GM19239 (cell line): ENCODE measurements at regions not wholly inside any gene's neighbourhood (a gene's known extent, or its start where the extent isn't known, plus 50 kb on each side); places are given as distances from the start of the nearest gene placed in this dataset.

Source experiments
- DNase-seq: peaks from one replicate; pipeline ENCODE4 v3.0.0; 2011; ENCODE audit warnings: low spot score; ENCODE audit not compliant: insufficient read length
- FAIRE-seq: peaks from 2 replicates; lab custom pipeline; 2011; peaks lifted over from hg19 to GRCh38; lab: Jason Lieb, UNC

DNA sequence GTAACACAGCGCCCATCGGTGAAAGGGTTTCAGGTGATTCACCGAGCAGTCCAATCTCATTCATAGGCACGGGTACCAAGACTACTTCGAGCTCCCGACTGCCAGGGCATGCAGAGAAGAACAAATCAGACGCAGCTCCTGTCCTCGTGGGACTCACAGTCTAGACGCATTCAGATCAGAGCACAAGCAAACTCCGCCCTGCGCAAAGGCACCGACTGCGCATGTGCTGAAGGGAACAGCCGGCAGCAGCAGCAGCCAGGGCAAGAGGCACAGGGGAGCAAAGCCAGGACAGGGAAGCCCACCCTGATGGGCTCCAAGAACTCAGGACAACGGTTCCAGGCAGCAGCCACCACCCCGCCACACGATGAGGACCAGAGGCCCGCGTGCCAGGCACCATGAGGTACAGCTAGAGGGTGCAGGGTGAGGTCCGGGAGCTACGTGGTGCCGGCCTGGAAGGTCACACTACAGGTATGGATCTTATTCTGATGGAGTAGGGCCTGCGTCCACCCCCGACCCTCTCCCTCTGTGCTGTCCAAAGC is 315.7 kb downstream of the FOXL1 start:
- DNase-seq (no peak), FAIRE-seq (no peak)

DNA sequence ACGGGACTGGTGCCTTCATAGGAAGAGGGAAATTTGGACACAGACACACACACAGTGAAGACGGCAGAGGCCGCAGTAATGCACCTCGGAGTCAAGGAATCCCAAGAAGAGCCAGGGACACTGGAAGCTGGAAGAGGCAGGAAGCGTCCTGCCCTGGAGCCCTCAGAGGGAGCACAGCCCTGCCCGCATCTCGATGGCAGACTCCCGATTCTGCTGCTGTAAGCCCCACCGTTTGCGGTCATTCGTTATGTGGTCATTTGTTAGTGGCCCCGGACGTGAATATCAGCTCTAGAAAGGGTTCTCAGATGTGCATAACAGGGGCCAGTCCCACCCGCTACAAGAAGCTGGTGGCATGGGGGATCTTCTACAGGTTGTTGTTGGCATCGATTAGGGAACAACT is 316.6 kb downstream of the FOXL1 start:
- FAIRE-seq (no peak), DNase-seq (no peak)

DNA sequence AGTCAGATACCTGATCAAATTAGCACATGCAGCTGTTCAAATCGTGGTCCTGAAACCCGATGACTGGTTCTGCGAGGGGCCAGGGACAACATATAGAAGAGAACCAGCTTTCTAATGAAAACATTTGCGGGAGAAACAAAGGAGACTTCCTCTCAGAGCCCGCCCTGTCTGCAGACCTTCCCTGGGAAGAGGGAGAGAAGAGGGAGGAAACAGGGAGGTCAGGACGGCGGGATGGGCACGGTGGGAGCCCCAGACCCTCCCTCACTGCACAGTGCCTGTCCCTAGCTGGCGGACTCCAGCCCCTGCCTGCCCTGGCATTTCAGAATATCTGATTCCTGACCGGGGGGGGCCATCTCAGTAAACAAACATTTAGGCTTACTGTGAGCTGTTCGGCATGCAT is 317.3 kb downstream of the FOXL1 start:
- DNase-seq (no peak), FAIRE-seq (no peak)

DNA sequence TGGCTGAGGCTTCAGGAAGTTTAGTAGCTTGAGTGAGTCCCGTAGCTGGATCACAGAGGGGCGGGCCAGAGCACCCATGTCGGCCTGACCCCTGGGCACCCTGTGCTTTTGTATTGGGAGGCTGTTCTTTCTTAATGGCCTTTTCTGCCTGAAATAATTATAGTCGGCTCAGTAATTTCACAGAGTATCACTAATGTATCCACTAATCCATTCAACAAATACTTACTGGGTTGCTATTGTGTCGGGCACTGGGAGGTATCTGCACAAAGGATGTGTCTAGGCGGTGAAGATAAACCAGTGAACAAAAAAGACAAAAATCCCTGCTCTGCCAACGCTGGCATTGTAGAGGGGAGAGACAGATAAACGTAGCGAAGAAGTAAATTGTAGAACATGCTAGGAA is 318.6 kb downstream of the FOXL1 start:
- DNase-seq = no peak
- FAIRE-seq = no peak

DNA sequence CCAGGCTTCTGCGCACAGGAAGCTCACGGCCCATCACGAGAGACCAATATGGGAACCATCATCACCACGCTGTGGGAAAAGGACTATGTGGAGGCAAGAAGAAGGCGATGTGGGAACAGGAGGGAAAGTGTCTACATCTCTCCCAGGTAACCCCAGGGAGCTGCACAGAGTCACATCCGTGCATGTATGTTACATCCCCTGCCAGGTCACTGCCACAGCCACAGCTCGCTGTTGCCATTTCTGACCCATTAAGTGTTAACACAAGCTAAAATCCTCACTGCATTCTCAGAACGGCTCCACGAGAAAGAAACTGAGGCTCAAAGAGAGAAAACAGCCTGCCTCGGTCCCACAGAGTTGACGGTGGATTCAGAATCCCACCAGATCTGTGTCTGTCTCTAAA is 319.1 kb downstream of the FOXL1 start:
- FAIRE-seq (no peak), DNase-seq (no peak)

DNA sequence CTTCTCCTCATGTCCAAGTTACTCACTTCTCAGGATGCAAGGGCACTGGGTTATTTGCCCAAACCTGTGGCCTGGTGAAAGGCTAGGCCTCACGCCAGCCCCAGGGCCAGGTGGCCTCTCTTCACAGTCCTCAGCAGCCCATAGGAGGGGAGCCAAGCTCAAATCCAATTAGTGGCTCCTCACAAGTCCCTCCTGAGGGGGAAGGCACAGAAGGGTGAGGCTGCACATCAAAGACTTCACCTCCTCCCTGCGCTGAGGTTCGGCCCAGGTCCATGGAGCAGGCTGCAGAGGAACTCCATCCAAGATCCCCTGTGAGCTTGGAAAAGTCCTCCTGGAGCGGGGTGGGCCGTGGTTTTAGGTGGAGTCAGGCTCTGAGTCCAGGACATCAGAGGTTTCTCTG is 320.0 kb downstream of the FOXL1 start:
- FAIRE-seq = no peak
- DNase-seq = no peak

DNA sequence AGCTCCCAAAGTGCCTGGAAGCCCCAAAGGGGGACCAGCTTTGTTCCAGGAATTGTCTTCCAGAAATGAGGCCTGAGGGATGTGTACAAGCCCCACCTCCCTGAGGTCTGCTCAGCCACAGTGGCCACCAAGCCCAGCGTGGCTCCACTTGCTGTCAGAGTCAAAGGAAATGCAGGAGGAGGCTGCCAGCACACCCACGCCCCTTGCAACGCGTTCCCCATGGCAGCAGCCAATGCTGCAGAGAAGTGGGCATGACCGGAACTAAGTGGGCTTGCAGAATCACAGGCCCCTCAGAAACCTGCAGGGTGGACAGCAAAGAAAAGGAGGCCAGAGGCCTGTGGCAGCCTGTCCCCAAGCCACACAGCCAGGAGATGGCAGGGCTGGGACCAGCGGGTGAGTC is 320.8 kb downstream of the FOXL1 start:
- FAIRE-seq (no peak), DNase-seq (no peak)

DNA sequence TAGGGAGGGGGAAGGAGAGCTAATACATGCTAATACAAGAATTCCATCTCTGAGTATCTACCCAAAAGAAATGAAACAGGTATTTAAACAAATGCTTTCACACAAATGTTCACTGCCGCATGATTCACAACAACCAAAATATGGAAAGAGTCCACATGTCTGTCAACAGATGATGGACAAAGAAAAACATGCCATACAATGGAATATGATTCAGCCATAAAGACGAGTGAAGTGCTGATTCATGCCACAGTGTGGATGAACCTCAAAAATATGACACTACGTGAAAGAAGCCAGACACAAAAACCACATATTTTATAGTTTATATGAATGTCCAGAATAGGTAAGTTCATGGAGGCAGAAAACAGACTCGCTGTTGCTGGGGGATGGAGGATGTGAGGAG is 321.4 kb downstream of the FOXL1 start:
- DNase-seq (no peak), FAIRE-seq (no peak)

DNA sequence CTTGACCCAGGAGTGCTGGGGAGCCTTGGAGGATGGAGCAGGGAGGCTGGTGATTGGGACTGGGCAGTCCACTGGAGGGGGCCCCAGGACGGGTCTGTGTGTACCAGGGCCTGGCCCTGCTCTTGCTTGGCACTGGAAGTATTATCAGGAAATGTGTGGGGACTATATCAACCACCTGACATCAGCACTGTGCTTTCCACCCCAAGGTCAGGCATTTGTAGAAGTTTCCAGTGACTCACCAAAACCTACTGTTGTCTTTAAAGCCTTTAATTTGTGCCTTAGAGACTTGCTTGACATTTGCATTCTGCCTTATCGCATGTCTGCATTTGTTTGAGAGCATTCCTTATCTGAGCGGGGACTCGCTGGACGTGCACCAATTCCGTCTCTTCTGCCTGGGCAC is 323.1 kb downstream of the FOXL1 start:
- FAIRE-seq (no peak), DNase-seq (no peak)

DNA sequence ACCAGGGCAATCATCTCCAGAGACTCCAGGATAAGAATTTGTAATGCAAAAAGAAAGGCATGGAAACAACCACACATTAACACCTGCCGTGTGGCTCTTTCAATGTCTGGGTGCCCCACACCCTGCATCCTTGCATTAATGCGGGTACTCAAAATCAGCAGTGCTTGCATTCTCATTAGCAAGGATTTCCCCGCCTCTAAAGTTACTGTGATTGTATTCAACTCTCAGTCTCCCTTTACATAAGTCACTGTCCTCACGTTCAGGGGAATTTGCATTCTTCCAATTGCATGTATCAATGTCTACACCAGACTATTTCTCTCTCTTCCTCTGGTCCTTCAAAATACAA is 324.3 kb downstream of the FOXL1 start:
- FAIRE-seq = no peak

DNA sequence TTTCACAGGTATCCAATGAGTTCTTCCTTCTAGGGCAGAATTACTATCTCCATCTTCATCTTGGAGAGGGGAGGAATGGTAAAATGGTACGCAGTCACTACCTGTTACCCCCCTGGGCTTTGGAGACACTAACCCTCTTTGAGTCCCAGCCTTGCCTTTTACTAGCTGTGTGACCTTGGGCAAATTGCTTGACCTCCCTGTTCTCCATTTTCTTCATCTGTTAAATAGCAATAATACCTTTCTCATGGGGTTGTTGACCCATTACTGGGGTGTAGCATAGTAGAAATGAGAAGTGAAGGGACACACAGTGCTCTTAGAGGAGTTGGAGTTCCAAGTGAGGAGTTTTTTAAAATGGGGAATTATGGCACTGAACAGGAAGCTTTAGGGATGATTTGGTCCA is 324.7 kb downstream of the FOXL1 start:
- no peak for FAIRE-seq
- no peak for DNase-seq

More for the DNA sequence above, 324.3 kb downstream of the FOXL1 start:
- DNase-seq = no peak

DNA sequence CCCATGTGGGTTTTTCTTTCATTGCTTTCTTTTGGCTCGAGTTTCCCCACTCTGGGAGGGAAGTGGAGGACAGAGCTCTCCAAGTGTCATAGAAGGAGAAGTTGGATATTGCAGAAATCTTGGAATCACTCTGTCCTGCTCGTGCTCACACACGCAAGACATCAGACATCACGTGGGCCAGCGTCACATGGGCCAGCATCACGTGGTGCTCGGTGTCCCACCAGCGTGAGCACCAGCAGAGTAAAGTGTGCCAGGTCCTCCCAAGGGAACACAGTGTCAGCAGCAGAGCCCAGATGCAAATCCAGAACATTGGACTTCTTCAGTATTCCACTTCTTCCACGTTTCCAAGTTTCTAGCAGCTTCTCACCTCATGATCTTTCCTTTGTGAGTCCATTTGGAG is 327.0 kb downstream of the FOXL1 start:
- FAIRE-seq (no peak), DNase-seq (no peak)

DNA sequence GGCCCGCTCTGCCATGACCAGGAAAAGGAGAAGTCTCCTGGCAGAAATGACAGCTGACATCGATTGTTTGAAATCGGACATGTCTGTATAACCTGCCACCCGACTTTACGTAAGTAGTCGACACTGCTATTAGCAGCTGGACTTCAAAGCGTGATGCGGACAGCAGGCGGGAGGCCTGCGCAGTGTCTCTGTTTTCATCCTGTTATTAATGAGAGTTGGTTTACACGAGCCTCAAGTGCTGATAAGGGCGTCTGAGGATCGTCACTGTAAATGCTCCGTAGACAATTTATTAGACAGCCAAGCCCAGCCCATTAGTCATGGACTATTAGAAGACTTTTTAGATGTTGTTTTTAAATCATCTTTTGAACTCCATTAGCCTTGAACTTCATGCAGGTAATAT is 328.3 kb downstream of the FOXL1 start:
- DNase-seq (no peak), FAIRE-seq (no peak)

DNA sequence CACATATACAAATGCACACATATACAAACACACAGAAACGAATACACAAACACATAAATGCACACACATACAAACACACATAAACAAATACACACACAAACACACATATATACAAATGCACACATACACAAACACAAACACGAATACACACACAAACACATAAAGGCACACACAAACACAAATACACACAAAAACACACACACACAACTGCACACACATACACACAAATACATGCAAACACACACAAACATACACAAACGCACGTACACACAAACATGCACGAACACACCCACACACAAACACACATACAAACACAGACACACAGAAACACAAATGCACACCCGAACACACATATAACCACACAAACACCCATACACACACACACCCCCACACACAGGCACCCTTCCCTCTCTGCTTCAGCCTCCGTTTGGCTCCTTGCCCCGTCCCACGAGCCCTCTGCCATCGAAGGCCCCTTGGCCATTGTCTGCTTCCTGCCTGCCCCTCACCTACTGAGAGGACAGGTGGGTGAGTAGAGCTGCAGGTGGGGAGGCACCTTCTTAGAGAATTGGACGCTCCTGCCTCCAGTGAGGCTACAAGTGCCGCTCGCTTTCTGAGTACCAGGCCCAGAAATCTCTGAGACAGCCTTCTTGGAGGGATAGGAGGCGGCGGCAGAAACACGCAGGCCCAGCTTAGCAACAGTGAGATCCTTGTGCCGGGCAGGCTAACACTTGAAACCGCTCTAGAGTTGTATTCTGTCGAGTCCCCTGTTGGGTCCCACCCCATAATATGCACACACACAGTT is 331.2 kb downstream of the FOXL1 start:
- FAIRE-seq (no peak), DNase-seq (no peak)

DNA sequence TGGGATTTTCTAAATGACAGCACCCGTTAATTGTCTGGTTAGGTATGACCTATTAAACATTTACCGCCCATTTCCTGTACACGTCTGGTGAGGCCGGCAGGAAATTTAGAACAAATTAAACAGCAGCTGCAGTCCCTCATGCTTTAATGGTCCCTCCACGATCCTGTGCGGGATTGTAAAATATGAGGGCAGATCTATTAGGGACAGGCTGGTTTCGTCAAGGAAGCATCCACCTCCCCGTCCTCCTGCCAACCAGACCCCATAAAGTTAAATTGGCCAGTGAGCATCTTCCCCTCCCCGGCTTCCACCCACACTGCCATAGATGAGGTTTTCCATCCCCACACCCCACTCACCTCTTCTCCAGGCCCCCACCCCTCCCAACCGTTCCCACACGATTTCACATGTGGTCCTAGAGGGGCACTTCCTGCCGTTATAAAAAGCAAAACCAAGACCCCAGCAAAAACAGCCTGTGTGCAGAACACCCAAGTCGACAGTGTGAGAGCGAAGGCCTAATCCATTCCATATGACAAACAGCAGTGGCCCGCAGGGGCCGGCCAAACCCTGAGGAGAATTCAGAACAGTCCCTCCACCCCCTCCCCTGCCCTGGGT is 331.9 kb downstream of the FOXL1 start:
- no peak for DNase-seq
- no peak for FAIRE-seq

DNA sequence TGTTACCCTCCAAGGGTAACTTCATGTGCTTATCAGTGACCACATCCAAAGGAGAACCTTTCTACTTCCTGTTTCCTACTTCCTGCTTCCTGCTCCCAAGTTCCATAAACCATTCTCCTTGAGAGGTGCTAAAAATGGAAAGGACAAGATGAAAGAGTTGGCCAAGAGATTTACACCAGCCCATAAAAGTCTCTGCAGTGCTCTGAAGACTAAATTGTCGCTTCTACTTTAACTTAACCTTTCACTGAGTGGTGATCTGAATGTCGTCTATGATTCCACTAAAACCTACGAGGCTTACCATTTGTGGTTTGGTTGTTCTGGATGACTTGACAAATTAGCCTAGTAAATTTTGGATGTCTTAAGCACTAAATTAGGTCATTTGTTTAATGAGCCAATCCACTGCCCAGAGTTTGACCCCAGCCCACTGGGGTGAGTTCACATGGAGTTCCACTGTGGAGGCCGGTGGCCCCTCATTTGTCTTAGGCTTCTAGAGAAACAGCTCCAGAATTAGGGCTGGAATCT is 333.1 kb downstream of the FOXL1 start:
- FAIRE-seq = no peak

DNA sequence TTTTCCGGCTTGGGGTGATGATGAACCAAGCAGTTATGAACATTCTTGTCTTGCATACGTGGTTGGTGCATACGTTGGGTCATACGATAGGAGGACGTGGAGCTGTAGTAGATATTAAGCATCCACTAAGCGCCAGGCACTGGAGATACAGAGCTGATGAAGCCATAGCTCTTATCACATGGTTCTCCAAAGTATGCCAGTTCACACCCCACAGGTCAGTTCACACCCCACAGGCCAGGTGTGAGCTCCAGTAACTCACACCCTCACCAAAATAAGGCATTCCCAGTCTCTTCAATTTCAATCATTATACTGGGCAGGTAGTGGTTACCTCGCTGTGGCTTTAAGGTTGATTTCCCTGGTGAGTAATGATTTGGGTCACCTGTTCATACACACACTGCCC is 335.5 kb downstream of the FOXL1 start:
- FAIRE-seq (no peak), DNase-seq (no peak)

More for the DNA sequence above, 333.1 kb downstream of the FOXL1 start:
- no peak for DNase-seq

DNA sequence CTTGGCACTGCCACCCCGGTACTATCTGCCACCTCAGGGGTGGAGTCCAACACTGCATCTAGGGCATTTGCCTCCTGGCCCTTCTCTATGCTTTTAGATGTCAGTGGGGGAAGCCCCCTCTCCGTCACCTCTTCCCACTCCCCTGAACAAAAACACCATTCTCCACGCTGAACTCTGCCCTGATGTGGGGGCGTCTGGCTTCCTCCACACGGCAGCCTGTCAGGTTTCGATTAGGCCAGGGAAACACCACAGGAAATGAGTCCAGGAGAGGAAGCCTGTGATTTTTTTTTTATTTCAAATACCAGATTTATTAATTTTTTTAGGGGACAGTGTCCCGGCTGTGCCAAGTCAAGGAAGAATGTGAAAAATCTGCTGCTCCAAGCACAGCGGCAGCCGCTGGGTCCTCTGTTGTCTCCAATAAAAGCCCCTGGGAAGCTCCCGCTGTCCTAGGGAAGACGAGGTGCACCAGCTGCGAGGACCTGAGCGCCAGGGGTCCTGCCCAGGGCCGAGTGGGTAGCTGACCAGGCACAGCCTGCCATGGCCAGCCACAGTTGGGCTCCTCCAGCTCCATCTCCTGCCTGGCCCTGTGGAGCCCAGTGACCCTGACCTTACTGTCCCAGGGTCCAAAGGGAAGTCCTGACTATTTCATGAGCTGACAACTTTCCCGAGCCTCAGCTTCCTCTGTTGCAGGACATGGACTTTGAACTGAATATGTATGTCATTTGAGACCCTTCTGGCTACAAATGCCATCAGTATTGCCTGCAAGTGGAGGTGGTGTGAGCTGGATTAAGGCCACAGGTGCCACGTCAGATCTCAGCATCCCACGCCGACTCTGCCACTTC is 336.7 kb downstream of the FOXL1 start:
- no peak for DNase-seq
- FAIRE-seq = no peak

DNA sequence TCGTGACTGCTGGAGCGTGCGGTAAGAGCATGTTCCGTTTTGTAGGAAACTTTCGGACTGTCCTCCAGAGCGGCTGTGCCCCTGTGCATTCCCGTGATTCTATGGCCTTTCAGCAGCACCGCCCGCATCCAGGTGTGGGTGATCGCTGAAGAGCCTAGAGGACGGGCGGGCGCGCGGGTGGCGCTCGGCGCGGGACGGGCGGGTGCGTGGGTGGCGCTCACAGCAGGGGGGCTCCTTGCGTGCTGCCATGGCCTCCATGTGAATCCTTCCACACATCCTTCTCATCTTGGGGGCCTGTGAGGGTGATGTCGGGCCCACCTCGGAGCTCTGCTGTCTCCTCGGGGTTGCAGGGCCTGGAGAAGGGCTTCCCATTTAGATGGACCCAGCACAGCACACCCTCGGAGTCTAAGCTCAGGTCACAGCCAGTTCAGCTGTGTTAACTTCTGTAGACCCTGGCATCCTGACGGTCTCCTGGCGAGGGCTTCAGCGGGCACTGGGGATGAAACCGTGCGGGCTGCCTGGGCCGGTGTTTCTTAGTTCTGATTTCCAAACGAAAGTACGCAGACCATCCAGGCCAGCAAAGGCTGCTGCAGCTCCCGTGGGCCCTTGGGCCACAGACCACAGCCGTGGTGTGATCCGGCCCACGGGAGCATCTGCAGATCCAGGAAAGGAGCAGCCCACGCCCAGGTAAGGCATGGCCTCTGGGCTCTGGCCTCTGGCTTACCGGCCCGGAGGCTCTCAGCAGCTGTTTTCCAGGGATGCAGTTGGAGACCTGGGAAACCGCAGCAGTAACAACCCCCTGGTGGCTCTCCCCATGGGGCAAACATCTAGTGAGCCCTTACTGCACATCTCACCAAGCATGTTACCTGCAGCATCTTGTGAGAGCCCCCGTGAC is 339.4 kb downstream of the FOXL1 start:
- FAIRE-seq = no peak
- DNase-seq = no peak

DNA sequence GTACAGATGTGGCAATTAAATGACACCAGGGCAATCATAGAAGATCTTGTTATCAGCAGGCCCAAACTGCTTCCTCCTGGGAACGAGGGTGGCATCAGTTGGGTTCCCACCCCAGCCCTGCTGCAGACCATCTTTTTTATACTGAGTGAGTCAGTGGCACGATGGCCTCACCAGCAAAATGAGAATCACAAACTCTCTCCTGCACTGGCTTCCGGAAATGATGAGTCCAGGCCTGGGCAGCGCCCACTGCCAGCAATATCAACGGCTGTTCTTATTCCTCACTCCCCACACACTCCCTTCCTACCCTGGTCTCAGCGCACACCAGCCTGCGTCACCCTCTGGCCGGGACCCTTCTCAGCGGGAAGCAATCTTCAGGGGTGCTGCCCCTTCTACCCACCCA is 340.3 kb downstream of the FOXL1 start:
- DNase-seq = no peak
- FAIRE-seq = no peak
